ENCODE measurements at regions not wholly inside any gene's neighbourhood (a gene's known extent, or its start where the extent isn't known, plus 50 kb on each side); places are given as distances from the start of the nearest gene placed in this dataset.
"Not testable (repeated sequence)": the region's sequence is repeated elsewhere in the genome, so short reads cannot be mapped to it uniquely, and the experiment has no call there.

DNA sequence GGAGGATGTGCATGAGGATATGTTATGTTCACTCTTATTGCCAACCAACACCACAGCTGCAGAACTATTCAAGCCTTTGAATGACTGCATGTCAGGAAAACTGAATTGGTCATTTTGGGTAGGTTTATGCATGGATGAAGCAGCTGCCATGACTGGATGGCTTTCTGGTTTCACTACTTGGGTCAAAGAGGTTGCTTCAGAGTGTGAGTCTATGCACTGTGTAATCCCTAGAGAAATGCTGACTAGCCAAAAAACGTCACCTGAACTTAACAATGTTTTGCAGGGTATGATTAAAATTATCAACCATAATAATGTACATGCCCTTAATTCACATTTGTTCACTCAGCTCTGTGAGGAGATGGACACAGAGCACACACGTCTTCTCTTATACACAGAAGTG, 206.7 kb upstream of the RBBP8 start:
- no peak for FAIRE-seq
- no peak for DNase-seq (ENCODE audit: insufficient read length, low spot score)

GRCh38 chr18:22728016-22728415, 205.1 kb upstream of the RBBP8 start:
- no peak for FAIRE-seq
- DNase-seq (ENCODE audit: insufficient read length, low spot score) = no peak

GRCh38 chr18:22728481-22729105, 204.5 kb upstream of the RBBP8 start:
- FAIRE-seq (no peak), DNase-seq (ENCODE audit: insufficient read length, low spot score) (no peak)

GRCh38 chr18:22731398-22731797, 201.7 kb upstream of the RBBP8 start:
- FAIRE-seq = no peak
- DNase-seq (ENCODE audit: insufficient read length, low spot score) = no peak

GRCh38 chr18:22734105-22734661, 198.9 kb upstream of the RBBP8 start:
- FAIRE-seq (no peak), DNase-seq (ENCODE audit: insufficient read length, low spot score) (no peak)

DNA sequence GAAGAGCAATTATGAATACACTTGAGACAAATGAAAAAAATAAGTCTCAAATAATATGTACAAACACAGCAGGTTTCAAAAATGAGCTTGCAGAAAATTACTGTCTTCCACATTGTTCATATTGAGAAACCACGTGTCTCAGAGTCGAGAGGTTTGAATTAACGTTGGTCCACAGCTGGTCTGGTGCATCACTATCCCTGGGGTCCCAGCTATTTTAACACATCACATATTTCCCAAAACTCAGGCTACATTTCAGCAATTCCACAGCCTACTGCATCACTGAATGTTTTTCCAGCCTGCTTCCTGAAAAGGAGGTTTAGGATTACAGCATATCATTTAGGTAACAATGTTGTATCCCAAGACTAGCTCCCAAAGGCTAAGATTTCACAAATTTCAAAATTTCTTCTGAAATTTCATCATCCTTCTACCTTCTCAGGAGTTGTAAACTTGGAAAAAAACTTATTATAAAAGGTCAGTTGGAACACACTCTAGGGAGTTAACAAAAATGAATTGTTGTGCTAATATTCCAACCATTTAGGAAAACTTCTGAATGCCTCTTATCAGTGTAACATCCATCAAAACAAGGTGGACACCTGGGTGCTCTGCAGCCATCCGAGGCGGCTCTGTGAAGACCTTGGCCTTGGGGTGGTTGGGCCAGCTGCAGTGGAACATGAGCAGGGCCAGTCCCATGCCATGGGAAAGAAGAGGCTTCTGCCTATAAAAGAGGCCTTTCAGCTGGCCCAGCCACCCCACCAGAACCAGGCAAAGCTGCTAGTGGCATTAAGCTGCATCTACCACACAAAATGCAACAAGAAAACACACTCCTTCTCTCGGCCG, 198.1 kb upstream of the RBBP8 start:
- DNase-seq (ENCODE audit: insufficient read length, low spot score) (no peak), FAIRE-seq (no peak)

- DNase-seq (ENCODE audit: insufficient read length, low spot score) = no peak
- FAIRE-seq = no peak
Measured at GRCh38 chr18:22737054-22737453, 196.1 kb upstream of the RBBP8 start.

DNA sequence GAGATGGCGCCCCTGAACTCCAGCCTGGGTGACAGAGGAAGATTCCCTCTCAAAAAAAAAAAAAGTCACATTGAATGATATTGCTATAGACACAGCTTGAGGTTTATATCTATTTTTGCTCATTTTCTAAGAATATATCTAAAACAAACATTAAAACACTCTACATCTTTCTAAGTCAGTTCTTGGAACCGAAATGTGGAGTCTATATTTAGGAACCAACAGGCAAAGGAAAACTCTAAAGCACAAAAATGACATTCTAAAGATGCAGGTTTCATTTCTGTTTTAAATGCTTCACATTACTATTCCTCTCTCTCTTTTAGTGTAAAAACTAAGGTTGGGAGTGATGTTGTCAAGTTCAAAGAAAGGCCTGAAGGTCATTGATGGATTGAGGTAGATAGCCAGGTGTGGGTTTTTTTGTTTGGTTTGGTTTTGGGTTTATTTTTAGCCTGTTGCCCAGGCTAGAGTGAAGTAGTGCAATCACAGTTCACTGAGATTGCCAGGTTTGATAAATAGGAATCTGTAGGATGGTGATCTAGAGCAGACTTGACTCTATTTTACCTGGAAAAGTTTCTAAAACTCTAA, 194.0 kb upstream of the RBBP8 start:
- FAIRE-seq = no peak
- no peak for DNase-seq (ENCODE audit: insufficient read length, low spot score)

DNA sequence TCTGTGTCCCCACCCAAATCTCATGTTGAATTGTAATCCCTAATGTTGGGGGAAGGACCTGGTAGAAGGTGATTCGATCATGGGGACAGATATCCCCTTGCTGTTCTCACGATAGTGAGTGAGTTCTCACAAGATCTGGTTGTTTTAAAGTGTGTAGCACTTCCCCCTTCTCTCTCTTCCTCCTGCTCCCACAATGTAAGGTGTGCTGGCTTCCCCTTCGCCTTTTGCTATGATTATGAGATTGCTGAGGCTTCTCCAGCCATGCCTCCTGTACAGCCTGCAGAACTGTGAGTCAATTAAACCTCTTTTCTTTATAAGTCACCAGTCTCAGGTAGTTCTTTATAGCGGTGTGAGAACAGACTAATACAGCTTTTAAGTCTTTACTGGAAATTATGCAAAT, 193.3 kb upstream of the RBBP8 start:
- FAIRE-seq = no peak

DNA sequence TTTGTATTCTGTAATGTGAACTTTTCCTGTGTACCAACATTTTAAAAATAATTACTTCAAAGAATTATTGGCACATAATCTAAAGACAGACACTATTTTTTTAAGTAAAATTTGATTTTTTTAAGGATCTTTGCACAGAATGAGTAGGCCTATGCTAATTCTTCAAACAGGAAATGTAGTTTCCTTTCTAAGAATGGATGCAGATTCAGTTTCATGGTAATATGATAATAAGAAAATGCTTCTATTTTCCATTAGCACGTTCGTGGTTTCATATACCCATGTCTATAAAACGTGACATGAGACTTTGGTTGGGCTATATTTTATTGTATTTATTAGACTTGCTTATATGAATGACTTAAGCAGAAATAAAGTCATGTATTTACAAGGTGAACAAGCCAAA, 191.8 kb upstream of the RBBP8 start:
- no peak for FAIRE-seq
- no peak for DNase-seq (ENCODE audit: insufficient read length, low spot score)

More for the DNA sequence above, 193.3 kb upstream of the RBBP8 start:
- DNase-seq (ENCODE audit: insufficient read length, low spot score) = no peak

GRCh38 chr18:22742409-22742808, 190.7 kb upstream of the RBBP8 start:
- FAIRE-seq = no peak
- DNase-seq (ENCODE audit: insufficient read length, low spot score) = no peak

GRCh38 chr18:22745966-22746365, 187.2 kb upstream of the RBBP8 start:
- DNase-seq (ENCODE audit: insufficient read length, low spot score) (no peak), FAIRE-seq (no peak)

DNA sequence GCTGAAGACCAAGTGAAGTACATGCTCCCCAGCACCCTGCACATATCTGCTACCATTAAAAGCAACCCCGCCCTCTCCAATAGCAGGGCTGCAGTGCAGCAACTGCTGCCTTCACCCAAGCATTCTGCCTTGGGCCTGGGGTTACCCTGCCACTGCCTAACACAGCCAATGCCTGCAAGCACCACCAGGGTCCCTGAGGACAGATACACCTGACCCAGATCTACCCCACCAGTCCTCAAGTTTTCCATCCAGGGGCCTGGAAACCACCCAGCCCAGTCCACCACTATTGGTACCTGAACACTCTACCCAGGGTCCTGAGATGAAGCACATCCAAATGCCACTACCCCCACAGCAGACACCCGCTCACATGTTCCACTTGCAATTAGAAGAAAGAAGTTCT, 181.1 kb upstream of the RBBP8 start:
- FAIRE-seq (no peak), DNase-seq (ENCODE audit: insufficient read length, low spot score) (no peak)

DNA sequence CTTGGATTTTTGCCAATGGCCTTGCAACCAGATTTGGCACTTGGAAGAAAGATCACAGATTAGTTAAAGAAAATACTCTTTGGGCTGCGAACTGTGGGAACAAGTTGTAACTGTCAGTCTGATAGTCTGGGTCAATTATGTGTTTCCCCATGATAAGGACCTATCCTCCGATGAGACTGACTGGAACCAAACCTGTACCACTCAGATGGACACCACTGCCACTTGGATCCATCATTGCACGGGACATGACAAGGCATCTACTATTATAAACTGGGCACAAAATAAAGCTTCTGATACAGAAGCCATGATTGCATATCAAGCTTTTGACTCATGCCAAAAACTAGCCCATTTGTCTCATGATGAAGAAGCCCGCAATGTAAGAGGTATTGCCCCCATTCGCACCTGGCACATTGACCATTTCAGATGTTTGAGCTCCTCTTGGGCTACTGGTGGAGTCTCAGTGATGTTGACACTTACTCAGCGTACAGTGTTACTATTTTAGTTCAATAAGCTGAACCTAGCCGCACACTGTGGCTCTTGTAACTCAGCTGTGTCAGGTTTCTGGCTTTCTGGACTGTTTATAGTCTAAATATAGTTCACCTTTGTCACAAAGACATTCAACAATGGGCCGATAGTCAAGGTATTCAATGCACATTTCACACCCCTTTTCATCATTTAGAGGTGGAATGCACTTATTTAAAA, 179.8 kb upstream of the RBBP8 start:
- FAIRE-seq (no peak), DNase-seq (ENCODE audit: insufficient read length, low spot score) (no peak)

DNA sequence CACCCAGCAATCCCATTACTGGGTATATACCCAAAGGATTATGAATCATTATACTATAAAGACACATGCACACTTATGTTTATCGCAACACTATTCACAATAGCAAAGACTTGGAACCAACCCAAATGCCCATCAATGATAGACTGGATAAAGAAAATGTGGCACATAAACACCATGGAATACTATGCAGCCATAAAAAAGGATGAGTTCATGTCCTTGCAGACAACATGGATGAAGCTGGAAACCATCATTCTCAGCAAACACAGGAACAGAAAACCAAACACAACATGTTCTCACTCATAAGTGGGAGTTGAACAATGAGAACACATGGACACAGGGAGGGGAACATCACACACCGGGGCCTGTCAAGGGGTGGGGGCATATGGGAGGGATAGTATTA, 169.1 kb upstream of the RBBP8 start:
- DNase-seq (ENCODE audit: insufficient read length, low spot score); FAIRE-seq: not testable (repeated sequence)

DNA sequence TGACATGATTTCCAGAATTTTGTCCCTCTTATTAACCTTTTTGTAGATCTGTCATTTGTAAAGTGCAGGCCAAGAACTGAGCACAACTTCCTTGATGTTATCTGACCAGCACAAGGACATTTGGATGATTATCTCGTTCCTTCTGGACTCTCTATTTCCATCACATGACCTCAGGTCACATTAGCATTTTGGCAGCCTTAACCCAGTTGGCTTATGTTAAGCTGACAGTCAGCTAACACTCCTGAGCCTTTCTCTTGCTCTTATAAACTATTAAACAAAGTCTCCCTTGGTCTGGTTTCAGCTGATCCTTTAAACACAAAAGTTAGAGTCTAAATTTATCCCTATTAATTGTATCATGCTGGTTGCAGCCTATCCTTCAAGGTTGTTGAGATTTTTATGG, 167.2 kb upstream of the RBBP8 start:
- DNase-seq (ENCODE audit: insufficient read length, low spot score) (no peak), FAIRE-seq (no peak)

GRCh38 chr18:22767653-22768052, 165.5 kb upstream of the RBBP8 start:
- no peak for DNase-seq (ENCODE audit: insufficient read length, low spot score)
- FAIRE-seq = no peak

GRCh38 chr18:22773944-22774343, 159.2 kb upstream of the RBBP8 start:
- DNase-seq (ENCODE audit: insufficient read length, low spot score) (no peak), FAIRE-seq (no peak)

DNA sequence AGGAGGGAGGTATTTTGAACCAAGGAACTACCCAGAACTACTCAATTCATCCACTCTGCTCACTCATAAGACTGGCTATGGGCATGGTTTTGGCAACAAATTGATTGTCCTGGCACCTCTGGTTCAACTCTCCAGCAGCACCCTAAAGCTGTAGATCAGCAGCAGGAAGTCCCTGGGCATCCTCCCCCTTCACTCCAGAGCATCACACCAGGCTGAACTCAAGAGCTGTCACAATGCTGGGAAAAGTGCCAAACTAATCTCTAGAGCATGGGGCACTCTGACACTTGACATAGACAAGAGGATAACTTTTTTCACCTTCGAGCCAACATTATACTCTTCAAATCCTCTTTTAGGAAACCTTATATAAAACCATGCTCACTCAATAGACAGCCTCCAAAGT, 154.1 kb upstream of the RBBP8 start:
- no peak for FAIRE-seq
- DNase-seq (ENCODE audit: insufficient read length, low spot score) = no peak

- DNase-seq (ENCODE audit: insufficient read length, low spot score) = no peak
- no peak for FAIRE-seq
Measured at GRCh38 chr18:22783245-22783644, 149.9 kb upstream of the RBBP8 start.

DNA sequence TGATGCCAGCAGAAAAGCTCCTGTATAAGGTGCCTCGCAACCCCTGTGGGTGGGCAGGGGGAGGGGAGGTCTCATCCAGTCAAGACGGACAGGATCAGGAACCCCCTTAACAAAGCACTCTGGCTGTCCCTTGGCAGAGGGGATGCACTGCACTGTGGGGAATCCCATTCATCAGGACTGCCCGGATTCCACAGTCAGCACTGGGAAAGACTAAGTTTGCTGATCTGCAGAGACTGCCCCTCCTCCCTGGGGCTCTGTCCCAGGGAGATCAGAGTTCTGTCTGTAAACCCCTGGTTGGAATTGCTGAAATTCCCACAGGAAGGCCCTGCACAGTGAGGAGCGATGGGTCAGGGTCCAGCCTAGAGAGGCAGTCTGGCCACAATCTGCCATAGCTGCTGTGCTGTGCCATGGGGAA, 149.5 kb upstream of the RBBP8 start:
- DNase-seq (ENCODE audit: insufficient read length, low spot score) = no peak
- no peak for FAIRE-seq

Data from HTR-8/SVneo (cell line).